ENCODE measurements at regions not wholly inside any gene's neighbourhood (a gene's known extent, or its start where the extent isn't known, plus 50 kb on each side); places are given as distances from the start of the nearest gene placed in this dataset.

DNA sequence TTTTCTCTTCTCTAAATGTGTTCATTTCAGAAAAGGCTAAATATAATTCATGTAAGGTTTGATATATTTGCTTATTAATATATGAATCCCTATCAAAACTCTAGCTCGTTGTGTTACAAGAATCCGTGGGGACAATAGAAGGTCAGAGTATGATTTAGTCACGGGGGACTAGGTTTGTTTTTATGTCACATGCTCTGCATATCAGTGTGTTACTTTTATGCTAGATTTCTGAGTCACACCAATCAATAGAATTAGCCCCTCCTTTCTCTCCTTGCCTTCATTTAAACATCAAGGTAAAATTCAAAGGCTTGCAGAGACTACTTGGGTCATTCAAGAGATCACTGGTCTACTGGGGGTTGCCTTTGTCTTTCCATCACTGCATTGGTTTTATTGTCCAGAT is 636.1 kb downstream of the NR2F2 start:
- no peak overlapping the region for H3K4me3 ChIP-seq (replicated peaks in 1 of 3; ENCODE audit: insufficient read depth in 1 of 3, low read depth in 1 of 3, low read length in 3 of 3)
- CTCF ChIA-PET, result no interaction called here
- POLR2A ChIA-PET, result no interaction called here
- no peaks in the 10 kb centered on the region for H3K36me3 ChIP-seq (ENCODE audit: control insufficient read depth in 2 of 2, extremely low read depth in 1 of 2, insufficient read depth in 2 of 2, low read length in 2 of 2)
- no peaks in the 10 kb centered on the region for H3K4me1 ChIP-seq (ENCODE audit: control insufficient read depth, extremely low read depth, insufficient read depth, low read length)
- no peak overlapping the region for H3K27ac ChIP-seq (ENCODE audit: insufficient read depth, low read depth, low read length)
- H3K9me3 ChIP-seq (replicated peaks; ENCODE audit: control insufficient read depth, insufficient read depth, low read length), result no peaks in the 10 kb centered on the region
- intact Hi-C loops (cut with micrococcal nuclease) (no loop called here), dilution Hi-C loops (cut with MboI; ENCODE audit: extremely low pct_ligation_motif_present, low sequenced_read_pairs) (no loop called here)
- H3K9me1 ChIP-seq (replicated peaks; ENCODE audit: control insufficient read depth, extremely low read depth, insufficient read depth, low read length), result no peaks in the 10 kb centered on the region
- FAIRE-seq, result no peak
- no peaks in the 10 kb centered on the region for H4K20me1 ChIP-seq (replicated peaks; ENCODE audit: control insufficient read depth, extremely low read depth, insufficient read depth, low read length)
- no peaks in the 10 kb centered on the region for H3K79me2 ChIP-seq (ENCODE audit: control insufficient read depth, insufficient read depth, low read length)
- no peak overlapping the region for H2AFZ ChIP-seq (ENCODE audit: low read depth, low read length)
- no peak overlapping the region for H3K9ac ChIP-seq (replicated peaks; ENCODE audit: extremely low read depth, insufficient read depth, low read length)
- no TSS peak for BruUV-seq (replicated peaks)
- H3K4me2 ChIP-seq (ENCODE audit: insufficient read depth, low read length), result no peak overlapping the region
- peaks cover 0 to 11% of the 10 kb centered on the region in 2 experiments for H3K27me3 ChIP-seq (ENCODE audit: control insufficient read depth in 2 of 2, insufficient read depth in 2 of 2, low read length in 2 of 2)
- TF ChIP-seq EZH2 (IDR thresholded peaks at IDR 0.05; ENCODE audit: borderline replicate concordance, low read depth, low read length, severe bottlenecking) (no peak), POLR2A (IDR thresholded peaks at IDR 0.05; ENCODE audit: low read depth, low read length) (no peak), POLR2AphosphoS5 (IDR thresholded peaks at IDR 0.05; ENCODE audit: insufficient read depth, low read depth, low read length) (no peak), FOS (IDR thresholded peaks at IDR 0.05; ENCODE audit: borderline replicate concordance, insufficient read depth, low read length) (no peak), GATA2 (IDR thresholded peaks at IDR 0.05; ENCODE audit: insufficient read depth, insufficient read length, low read depth, low read length) (no peak), MYC (IDR thresholded peaks at IDR 0.05; ENCODE audit: low read depth, low read length) (no peak), JUN (IDR thresholded peaks at IDR 0.05; ENCODE audit: borderline replicate concordance, insufficient read depth, insufficient read length, low read depth) (no peak)
- TF ChIP-seq, protein P1, sequence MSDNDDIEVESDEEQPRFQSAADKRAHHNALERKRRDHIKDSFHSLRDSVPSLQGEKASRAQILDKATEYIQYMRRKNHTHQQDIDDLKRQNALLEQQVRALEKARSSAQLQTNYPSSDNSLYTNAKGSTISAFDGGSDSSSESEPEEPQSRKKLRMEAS (IDR thresholded peaks at IDR 0.05; ENCODE audit: insufficient read depth, insufficient read length), result no peak
- TF ChIP-seq, protein P2, sequence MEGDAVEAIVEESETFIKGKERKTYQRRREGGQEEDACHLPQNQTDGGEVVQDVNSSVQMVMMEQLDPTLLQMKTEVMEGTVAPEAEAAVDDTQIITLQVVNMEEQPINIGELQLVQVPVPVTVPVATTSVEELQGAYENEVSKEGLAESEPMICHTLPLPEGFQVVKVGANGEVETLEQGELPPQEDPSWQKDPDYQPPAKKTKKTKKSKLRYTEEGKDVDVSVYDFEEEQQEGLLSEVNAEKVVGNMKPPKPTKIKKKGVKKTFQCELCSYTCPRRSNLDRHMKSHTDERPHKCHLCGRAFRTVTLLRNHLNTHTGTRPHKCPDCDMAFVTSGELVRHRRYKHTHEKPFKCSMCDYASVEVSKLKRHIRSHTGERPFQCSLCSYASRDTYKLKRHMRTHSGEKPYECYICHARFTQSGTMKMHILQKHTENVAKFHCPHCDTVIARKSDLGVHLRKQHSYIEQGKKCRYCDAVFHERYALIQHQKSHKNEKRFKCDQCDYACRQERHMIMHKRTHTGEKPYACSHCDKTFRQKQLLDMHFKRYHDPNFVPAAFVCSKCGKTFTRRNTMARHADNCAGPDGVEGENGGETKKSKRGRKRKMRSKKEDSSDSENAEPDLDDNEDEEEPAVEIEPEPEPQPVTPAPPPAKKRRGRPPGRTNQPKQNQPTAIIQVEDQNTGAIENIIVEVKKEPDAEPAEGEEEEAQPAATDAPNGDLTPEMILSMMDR (IDR thresholded peaks at IDR 0.05; ENCODE audit: extremely low read depth in 1 of 2, insufficient read depth in 1 of 2, low read depth in 1 of 2, low read length in 2 of 2), result no peak
- DNase-seq (ENCODE audit: low read depth, low spot score), result no peak

All from endothelial cell of umbilical vein (primary cell).